ENCODE measurements at regions not wholly inside any gene's neighbourhood (a gene's known extent, or its start where the extent isn't known, plus 50 kb on each side); places are given as distances from the start of the nearest gene placed in this dataset.
A peak's percentile ranks its signal among the peaks of the same experiment; 100 is the strongest.

DNA sequence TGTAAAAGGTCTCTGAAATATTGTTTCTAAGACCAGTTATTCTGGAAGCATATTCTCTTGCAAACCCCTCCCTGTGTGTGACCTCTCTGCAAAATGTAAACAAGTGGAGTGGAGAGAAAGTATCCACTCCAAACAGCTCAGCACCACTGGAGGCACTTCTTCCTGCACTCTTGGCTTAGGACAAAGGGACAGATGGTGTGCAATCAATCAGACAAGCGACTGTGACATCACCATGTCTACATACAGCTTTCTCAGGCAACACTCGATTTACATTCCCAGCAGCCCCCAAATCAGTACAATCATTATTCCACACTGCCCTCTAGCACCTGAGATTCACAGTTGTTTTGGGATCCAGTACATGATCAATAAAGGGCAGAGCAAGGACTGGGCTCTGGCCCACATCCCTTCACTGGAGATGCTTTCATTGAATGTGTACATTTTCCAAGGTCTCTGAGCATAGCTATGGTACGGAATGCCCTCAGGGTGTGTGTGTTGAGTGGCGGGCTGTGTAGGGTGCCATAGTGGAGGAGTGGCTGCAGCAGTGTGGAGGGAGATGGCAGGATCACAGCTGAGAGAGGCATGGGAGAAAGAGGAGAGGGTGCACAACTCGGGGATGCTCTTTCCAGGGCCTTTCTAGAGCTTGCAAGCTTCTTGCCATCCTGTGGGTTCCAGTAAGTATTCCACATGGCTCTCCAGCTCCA lies 311.8 kb upstream of the ST6GAL2 start:
- no peak for TF ChIP-seq POLR2AphosphoS5 (IDR thresholded peaks at IDR 0.05; ENCODE audit: low read depth)
- TF ChIP-seq, protein P1, sequence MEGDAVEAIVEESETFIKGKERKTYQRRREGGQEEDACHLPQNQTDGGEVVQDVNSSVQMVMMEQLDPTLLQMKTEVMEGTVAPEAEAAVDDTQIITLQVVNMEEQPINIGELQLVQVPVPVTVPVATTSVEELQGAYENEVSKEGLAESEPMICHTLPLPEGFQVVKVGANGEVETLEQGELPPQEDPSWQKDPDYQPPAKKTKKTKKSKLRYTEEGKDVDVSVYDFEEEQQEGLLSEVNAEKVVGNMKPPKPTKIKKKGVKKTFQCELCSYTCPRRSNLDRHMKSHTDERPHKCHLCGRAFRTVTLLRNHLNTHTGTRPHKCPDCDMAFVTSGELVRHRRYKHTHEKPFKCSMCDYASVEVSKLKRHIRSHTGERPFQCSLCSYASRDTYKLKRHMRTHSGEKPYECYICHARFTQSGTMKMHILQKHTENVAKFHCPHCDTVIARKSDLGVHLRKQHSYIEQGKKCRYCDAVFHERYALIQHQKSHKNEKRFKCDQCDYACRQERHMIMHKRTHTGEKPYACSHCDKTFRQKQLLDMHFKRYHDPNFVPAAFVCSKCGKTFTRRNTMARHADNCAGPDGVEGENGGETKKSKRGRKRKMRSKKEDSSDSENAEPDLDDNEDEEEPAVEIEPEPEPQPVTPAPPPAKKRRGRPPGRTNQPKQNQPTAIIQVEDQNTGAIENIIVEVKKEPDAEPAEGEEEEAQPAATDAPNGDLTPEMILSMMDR (conservative IDR thresholded peaks at IDR 0.05; ENCODE audit: low read depth in 2 of 2) = peak in 1 of 2 experiments; percentile 37; a peak in 2 of 4 replicates
- TF ChIP-seq, protein P2, sequence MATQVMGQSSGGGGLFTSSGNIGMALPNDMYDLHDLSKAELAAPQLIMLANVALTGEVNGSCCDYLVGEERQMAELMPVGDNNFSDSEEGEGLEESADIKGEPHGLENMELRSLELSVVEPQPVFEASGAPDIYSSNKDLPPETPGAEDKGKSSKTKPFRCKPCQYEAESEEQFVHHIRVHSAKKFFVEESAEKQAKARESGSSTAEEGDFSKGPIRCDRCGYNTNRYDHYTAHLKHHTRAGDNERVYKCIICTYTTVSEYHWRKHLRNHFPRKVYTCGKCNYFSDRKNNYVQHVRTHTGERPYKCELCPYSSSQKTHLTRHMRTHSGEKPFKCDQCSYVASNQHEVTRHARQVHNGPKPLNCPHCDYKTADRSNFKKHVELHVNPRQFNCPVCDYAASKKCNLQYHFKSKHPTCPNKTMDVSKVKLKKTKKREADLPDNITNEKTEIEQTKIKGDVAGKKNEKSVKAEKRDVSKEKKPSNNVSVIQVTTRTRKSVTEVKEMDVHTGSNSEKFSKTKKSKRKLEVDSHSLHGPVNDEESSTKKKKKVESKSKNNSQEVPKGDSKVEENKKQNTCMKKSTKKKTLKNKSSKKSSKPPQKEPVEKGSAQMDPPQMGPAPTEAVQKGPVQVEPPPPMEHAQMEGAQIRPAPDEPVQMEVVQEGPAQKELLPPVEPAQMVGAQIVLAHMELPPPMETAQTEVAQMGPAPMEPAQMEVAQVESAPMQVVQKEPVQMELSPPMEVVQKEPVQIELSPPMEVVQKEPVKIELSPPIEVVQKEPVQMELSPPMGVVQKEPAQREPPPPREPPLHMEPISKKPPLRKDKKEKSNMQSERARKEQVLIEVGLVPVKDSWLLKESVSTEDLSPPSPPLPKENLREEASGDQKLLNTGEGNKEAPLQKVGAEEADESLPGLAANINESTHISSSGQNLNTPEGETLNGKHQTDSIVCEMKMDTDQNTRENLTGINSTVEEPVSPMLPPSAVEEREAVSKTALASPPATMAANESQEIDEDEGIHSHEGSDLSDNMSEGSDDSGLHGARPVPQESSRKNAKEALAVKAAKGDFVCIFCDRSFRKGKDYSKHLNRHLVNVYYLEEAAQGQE (IDR thresholded peaks at IDR 0.05; ENCODE audit: unreplicated experiment) = no peak
- no peak for TF ChIP-seq EZH2 (IDR thresholded peaks at IDR 0.05; ENCODE audit: low read depth, unreplicated experiment)
- TF ChIP-seq CREB1 (CRISPR knock-in tag; IDR thresholded peaks at IDR 0.05; ENCODE audit: low read depth) = no peak
- TF ChIP-seq EZH2phosphoT487 (IDR thresholded peaks at IDR 0.05; ENCODE audit: unreplicated experiment) = no peak
- no peak for TF ChIP-seq JUNB (IDR thresholded peaks at IDR 0.05; ENCODE audit: unreplicated experiment)
- no peak for TF ChIP-seq STAT1 (IDR thresholded peaks at IDR 0.05; ENCODE audit: unreplicated experiment)
- TF ChIP-seq ZNF331 (CRISPR knock-in tag; IDR thresholded peaks at IDR 0.05; ENCODE audit: low read depth) = no peak
- TF ChIP-seq NANOG (IDR thresholded peaks at IDR 0.05; ENCODE audit: borderline replicate concordance) = no peak
- TF ChIP-seq ZNF114 (CRISPR knock-in tag; IDR thresholded peaks at IDR 0.05) = no peak
- TF ChIP-seq, protein P3, sequence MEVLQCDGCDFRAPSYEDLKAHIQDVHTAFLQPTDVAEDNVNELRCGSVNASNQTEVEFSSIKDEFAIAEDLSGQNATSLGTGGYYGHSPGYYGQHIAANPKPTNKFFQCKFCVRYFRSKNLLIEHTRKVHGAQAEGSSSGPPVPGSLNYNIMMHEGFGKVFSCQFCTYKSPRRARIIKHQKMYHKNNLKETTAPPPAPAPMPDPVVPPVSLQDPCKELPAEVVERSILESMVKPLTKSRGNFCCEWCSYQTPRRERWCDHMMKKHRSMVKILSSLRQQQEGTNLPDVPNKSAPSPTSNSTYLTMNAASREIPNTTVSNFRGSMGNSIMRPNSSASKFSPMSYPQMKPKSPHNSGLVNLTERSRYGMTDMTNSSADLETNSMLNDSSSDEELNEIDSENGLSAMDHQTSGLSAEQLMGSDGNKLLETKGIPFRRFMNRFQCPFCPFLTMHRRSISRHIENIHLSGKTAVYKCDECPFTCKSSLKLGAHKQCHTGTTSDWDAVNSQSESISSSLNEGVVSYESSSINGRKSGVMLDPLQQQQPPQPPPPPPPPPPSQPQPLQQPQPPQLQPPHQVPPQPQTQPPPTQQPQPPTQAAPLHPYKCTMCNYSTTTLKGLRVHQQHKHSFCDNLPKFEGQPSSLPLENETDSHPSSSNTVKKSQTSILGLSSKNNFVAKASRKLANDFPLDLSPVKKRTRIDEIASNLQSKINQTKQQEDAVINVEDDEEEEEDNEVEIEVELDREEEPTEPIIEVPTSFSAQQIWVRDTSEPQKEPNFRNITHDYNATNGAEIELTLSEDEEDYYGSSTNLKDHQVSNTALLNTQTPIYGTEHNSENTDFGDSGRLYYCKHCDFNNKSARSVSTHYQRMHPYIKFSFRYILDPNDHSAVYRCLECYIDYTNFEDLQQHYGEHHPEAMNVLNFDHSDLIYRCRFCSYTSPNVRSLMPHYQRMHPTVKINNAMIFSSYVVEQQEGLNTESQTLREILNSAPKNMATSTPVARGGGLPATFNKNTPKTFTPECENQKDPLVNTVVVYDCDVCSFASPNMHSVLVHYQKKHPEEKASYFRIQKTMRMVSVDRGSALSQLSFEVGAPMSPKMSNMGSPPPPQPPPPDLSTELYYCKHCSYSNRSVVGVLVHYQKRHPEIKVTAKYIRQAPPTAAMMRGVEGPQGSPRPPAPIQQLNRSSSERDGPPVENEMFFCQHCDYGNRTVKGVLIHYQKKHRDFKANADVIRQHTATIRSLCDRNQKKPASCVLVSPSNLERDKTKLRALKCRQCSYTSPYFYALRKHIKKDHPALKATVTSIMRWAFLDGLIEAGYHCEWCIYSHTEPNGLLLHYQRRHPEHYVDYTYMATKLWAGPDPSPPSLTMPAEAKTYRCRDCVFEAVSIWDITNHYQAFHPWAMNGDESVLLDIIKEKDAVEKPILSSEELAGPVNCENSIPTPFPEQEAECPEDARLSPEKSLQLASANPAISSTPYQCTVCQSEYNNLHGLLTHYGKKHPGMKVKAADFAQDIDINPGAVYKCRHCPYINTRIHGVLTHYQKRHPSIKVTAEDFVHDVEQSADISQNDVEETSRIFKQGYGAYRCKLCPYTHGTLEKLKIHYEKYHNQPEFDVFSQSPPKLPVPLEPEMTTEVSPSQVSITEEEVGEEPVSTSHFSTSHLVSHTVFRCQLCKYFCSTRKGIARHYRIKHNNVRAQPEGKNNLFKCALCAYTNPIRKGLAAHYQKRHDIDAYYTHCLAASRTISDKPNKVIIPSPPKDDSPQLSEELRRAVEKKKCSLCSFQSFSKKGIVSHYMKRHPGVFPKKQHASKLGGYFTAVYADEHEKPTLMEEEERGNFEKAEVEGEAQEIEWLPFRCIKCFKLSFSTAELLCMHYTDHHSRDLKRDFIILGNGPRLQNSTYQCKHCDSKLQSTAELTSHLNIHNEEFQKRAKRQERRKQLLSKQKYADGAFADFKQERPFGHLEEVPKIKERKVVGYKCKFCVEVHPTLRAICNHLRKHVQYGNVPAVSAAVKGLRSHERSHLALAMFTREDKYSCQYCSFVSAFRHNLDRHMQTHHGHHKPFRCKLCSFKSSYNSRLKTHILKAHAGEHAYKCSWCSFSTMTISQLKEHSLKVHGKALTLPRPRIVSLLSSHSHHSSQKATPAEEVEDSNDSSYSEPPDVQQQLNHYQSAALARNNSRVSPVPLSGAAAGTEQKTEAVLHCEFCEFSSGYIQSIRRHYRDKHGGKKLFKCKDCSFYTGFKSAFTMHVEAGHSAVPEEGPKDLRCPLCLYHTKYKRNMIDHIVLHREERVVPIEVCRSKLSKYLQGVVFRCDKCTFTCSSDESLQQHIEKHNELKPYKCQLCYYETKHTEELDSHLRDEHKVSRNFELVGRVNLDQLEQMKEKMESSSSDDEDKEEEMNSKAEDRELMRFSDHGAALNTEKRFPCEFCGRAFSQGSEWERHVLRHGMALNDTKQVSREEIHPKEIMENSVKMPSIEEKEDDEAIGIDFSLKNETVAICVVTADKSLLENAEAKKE (CRISPR knock-in tag; IDR thresholded peaks at IDR 0.05) = no peak
- TF ChIP-seq, protein P4, sequence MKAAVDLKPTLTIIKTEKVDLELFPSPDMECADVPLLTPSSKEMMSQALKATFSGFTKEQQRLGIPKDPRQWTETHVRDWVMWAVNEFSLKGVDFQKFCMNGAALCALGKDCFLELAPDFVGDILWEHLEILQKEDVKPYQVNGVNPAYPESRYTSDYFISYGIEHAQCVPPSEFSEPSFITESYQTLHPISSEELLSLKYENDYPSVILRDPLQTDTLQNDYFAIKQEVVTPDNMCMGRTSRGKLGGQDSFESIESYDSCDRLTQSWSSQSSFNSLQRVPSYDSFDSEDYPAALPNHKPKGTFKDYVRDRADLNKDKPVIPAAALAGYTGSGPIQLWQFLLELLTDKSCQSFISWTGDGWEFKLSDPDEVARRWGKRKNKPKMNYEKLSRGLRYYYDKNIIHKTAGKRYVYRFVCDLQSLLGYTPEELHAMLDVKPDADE (IDR thresholded peaks at IDR 0.05) = no peak
